ENCODE measurements at regions not wholly inside any gene's neighbourhood (a gene's known extent, or its start where the extent isn't known, plus 50 kb on each side); places are given as distances from the start of the nearest gene placed in this dataset.

- no peak for TF ChIP-seq EP300 (IDR thresholded peaks at IDR 0.05)
- no peak for TF ChIP-seq POLR2AphosphoS5 (IDR thresholded peaks at IDR 0.05)
- TF ChIP-seq POLR2A (IDR thresholded peaks at IDR 0.05; ENCODE audit: low read depth): no peak
Observed at GRCh38 chr14:71642715-71643114, 289.5 kb upstream of the RGS6 start.

Measured in esophagus muscularis mucosa (tissue), 3 donors.